ENCODE measurements at regions not wholly inside any gene's neighbourhood (a gene's known extent, or its start where the extent isn't known, plus 50 kb on each side); places are given as distances from the start of the nearest gene placed in this dataset.

DNA sequence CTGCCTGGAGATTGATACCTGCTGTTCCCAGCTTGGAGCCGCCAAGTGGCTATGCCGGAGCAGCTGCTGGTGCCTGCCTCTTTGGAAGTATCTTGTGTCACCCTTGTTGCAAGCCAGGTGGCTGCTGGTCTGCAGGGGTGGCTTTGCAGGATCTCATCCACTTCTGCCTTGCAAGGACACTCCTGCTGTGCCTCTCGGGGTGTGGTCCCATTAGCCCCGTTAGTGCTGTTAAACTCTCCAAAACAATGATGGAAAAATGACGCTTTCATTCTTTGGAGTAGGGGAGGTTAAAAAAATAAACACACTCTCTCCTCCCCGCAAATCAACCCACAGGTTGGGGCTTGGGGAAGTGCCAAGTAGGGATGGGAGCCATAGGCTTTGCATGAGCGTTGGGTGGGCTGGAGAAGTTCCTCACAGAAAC is 352.8 kb downstream of the RNF144A start:
- H3K27me3 ChIP-seq = peaks cover 0 to 11% (median 0%) of the 10 kb centered on the region in 9 donors
- intact Hi-C loops (cut with DNase I) = no loop called here
- DNase-seq (no peak), ATAC-seq (no peak)
- no peak overlapping the region for H3K27ac ChIP-seq
- no peaks in the 10 kb centered on the region for H3K36me3 ChIP-seq
- H3K9me3 ChIP-seq = no peaks in the 10 kb centered on the region
- H3K4me1 ChIP-seq = no peaks in the 10 kb centered on the region
- TF ChIP-seq, protein P1, sequence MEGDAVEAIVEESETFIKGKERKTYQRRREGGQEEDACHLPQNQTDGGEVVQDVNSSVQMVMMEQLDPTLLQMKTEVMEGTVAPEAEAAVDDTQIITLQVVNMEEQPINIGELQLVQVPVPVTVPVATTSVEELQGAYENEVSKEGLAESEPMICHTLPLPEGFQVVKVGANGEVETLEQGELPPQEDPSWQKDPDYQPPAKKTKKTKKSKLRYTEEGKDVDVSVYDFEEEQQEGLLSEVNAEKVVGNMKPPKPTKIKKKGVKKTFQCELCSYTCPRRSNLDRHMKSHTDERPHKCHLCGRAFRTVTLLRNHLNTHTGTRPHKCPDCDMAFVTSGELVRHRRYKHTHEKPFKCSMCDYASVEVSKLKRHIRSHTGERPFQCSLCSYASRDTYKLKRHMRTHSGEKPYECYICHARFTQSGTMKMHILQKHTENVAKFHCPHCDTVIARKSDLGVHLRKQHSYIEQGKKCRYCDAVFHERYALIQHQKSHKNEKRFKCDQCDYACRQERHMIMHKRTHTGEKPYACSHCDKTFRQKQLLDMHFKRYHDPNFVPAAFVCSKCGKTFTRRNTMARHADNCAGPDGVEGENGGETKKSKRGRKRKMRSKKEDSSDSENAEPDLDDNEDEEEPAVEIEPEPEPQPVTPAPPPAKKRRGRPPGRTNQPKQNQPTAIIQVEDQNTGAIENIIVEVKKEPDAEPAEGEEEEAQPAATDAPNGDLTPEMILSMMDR (IDR thresholded peaks at IDR 0.05) = no peak
- no peak for TF ChIP-seq POLR2A (IDR thresholded peaks at IDR 0.05)
- H3K4me3 ChIP-seq = no peak overlapping the region
- WGBS, 4 donors = 54 to 64% (median 58%) methylated on average over 7 of the region's 7 CpGs

DNA sequence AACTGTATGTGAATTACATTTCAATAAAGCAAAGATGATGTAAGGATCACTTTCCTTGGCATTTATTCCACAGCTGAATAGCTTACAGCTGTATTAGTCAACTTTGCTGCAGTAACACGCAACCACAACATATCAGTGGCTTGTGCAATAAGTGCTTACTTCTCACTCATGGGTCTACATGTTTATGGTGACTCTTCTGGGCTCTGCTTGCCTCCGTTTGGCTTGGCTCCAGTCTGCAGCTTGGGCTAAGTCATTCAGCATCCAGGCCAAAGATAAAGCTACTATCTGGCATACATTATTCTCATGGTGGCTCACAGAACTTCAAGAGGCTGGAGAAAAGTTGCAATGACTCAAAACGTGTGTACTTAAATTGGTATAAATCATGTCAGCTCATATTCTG is 355.0 kb downstream of the RNF144A start:
- no peak overlapping the region for H3K27ac ChIP-seq
- no peaks in the 10 kb centered on the region for H3K36me3 ChIP-seq
- H3K4me1 ChIP-seq = no peaks in the 10 kb centered on the region
- H3K27me3 ChIP-seq = peaks cover 0 to 11% (median 0%) of the 10 kb centered on the region in 9 donors
- no peak overlapping the region for H3K4me3 ChIP-seq
- TF ChIP-seq POLR2A (IDR thresholded peaks at IDR 0.05) = no peak
- H3K9me3 ChIP-seq = no peaks in the 10 kb centered on the region
- intact Hi-C loops (cut with DNase I) = no loop called here
- 58 to 70% (median 64%) methylated on average over 3 of the region's 3 CpGs for WGBS, 4 donors
- ATAC-seq (no peak), DNase-seq (no peak)

DNA sequence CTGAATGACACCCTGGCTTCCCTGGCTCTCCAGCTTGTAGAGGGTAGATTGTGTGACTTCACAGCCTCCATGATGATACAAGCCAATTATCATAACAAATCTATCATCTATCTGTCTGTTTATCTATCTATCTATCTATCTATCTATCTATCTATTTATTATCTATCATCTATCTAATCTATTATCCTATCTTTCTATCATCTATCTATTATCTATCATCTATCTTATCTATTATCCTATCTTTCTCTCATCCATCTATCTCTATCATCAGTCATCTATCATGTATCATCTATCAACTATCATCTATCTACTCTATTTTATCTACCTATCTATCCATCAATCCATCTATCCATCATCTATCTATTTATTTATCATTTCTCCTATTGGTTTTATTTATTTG is 361.8 kb downstream of the RNF144A start:
- intact Hi-C loops (cut with DNase I) = no loop called here
- Histone ChIP-seq H3K27me3 (peaks cover 0 to 5% (median 0%) of the 10 kb centered on the region in 9 donors), H3K4me1 (no peaks in the 10 kb centered on the region), H3K36me3 (no peaks in the 10 kb centered on the region), H3K9me3 (no peaks in the 10 kb centered on the region), H3K4me3 (no peak overlapping the region), H3K27ac (no peak overlapping the region)
- DNase-seq (no peak), ATAC-seq (no peak)
- TF ChIP-seq POLR2A (IDR thresholded peaks at IDR 0.05) = no peak
- TF ChIP-seq, protein P1 (IDR thresholded peaks at IDR 0.05) = no peak

DNA sequence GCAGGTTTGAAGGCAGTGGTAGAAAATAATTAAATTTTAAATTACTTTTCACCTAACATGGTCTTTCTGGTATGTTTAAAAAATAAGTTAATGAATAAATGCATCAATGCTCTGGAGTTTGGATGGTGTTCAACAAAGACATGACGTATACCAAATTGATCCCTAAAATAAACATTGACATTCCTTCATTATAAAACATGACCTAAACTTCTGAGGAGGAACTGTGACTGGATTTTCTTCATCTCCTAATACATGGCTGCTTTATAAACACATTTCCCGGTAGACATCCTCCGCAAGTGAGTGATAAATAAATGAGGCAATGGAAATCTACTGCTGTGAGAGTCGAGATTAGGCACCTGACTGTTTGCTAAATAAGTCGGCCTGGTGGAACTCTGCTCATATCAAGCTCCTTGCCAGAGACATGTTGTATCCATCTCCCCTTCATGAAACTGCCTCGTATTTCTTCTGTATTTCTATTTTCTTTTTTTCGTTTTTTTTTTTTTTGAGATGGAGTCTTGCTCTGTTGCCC is 362.3 kb downstream of the RNF144A start:
- intact Hi-C loops (cut with DNase I) = no loop called here
- Histone ChIP-seq H3K9me3 (no peaks in the 10 kb centered on the region), H3K4me1 (no peaks in the 10 kb centered on the region), H3K27me3 (peaks cover 0 to 5% (median 0%) of the 10 kb centered on the region in 9 donors), H3K36me3 (no peaks in the 10 kb centered on the region), H3K27ac (no peak overlapping the region), H3K4me3 (no peak overlapping the region)
- DNase-seq = no peak
- 39 to 66% (median 56%) methylated on average over 6 to 7 of the region's 7 CpGs for WGBS, 4 donors
- TF ChIP-seq, protein P1 (IDR thresholded peaks at IDR 0.05) = no peak
- TF ChIP-seq POLR2A (IDR thresholded peaks at IDR 0.05) = no peak
- ATAC-seq = no peak

DNA sequence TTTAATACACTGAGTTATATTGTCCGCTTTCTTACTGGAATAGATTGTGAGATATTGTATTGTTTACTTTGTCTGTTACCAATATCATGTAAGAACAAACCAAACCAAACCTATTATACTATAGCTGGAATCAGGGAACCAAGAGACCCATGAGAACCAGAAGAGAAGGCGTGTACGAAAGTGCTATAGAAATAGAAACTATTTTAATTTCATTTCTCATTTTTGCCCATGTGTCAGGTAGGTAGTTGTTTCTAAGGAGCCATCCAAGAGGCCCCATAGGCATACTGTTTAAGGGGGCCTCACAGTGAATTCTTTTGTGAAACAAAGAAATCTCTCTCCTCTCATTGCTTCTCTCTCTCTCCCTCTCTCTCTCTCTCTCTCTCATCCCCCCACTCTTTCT is 363.6 kb downstream of the RNF144A start:
- Histone ChIP-seq H3K4me3 (no peak overlapping the region), H3K9me3 (no peaks in the 10 kb centered on the region), H3K27ac (no peak overlapping the region), H3K4me1 (no peaks in the 10 kb centered on the region), H3K27me3 (peaks cover 0 to 5% (median 0%) of the 10 kb centered on the region in 9 donors), H3K36me3 (no peaks in the 10 kb centered on the region)
- intact Hi-C loops (cut with DNase I) = no loop called here
- ATAC-seq (no peak), DNase-seq (no peak)
- WGBS, 4 donors = 65 to 94% (median 83%) methylated on average over 3 of the region's 3 CpGs
- TF ChIP-seq, protein P1 (IDR thresholded peaks at IDR 0.05) = no peak
- TF ChIP-seq POLR2A (IDR thresholded peaks at IDR 0.05) = no peak

Data from heart left ventricle (tissue), 16 donors.